ENCODE measurements at regions not wholly inside any gene's neighbourhood (a gene's known extent, or its start where the extent isn't known, plus 50 kb on each side); places are given as distances from the start of the nearest gene placed in this dataset.
A peak's percentile ranks its signal among the peaks of the same experiment; 100 is the strongest.

DNA sequence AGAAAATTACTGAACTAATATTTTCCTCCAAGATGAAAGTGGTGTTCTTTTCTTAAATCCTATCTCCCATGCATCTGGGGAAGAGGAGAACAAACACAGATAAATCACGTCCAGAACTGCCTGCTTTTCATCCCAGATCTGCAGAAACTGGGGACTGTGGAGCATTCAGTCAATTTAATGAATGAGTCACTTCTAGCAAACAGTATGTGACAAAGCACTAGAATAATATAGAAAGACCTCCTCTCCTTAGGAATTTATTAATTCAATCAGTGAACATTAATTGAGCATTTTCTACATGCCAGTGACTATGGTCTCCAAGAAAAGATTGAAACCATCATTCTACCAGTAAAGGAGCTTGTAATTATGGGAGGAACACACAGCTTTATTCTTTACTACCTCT is 693.4 kb upstream of the ID2 start:
- no peak for DNase-seq

GRCh38 chr2:7989823-7990222 is 692.0 kb upstream of the ID2 start:
- DNase-seq = no peak

- peak; percentile 63 to 89 for DNase-seq
These were observed 688.9 kb upstream of the ID2 start for GRCh38 chr2:7992612-7993602.

DNA sequence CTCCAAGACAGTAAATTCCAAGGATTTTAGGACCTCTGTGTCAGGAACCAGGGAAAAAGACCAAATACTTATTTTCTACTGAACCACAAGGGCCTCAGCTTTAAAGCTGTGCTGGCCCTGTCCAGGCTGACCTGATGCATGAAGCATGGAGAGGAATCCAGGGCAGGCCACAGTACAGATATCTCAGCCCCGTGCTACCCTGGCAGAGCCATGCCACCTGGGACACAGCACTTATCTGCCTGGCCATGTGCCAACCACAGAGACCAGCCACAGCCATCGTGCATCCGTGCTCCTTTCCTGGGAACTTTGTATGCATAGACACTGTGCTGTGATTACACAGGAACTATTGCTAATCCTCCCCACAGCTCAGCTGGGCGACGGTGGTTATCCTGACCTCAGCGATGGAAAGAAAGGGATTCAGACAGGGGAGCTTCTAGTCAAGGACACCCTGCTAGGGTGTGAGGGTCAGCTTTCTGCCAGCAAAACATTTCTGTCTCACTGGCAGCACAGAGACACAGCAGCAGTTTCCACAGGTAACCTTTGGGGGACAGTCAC is 687.4 kb upstream of the ID2 start:
- DNase-seq = peak; percentile 79 to 95

DNA sequence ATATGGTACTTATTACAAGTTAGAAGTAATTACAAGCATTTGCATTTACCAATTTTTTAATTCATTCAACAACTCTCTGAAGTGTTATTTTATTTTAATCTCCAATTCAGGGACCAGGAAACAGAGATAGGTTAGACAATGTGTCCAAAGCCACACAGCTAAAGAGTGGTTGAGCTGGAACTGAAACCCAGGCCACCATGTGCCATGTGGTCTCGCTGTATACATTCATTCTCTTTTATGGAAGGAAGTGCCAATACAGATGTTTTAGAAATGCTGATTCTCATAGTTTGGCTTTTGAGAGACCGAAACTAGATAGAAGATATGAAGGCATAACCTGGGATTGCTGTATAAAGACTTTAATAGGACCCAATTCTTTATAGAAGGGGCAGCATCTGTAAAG is 684.6 kb upstream of the ID2 start:
- no peak for DNase-seq

- no peak for DNase-seq
These were observed 682.0 kb upstream of the ID2 start for GRCh38 chr2:7999683-8000476.

GRCh38 chr2:8000870-8001269 is 681.0 kb upstream of the ID2 start:
- no peak for DNase-seq

- no peak for DNase-seq
These were observed 679.0 kb upstream of the ID2 start for GRCh38 chr2:8002765-8003393.

GRCh38 chr2:8003462-8004075 is 678.3 kb upstream of the ID2 start:
- DNase-seq = peak in 1 of 2 experiments; percentile 14

DNA sequence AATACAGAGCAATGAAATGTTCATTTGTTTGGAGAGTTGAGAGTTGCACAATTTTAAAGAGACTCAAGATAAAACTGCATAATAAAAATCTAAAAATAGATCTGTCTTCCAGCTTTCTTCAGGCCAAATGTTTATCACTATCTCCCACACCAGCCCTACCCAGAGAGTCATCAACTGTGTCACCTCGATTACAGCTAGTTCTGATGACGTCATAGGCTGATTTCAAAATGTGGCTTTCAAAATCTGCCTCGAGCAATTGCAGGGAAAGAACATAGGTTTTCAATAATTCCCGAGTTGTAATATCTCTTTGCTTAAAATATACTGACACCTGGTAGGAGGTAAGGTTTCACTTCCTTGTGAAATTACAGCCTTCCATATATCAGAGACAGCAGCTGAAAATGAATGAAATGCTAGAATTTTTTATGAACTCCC is 677.6 kb upstream of the ID2 start:
- no peak for DNase-seq

DNA sequence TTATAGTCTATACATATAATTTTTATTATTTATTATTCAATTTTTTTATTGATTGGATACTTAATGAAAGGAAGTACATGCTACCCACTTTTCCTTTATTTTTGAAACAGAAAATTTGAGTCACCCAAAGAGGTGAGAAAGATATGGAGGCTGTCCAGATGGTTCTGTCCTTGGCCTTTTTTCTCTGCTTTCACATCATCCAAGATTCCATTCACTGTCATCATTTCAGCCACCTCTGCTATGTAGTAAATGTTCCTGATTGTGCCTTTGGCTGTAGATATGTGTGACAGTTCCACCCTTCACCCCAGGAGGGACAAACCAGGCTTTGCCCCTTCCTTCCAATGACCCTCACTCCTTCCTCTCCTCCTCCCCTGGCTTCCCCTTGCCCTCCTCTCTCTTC is 675.7 kb upstream of the ID2 start:
- DNase-seq = no peak

DNA sequence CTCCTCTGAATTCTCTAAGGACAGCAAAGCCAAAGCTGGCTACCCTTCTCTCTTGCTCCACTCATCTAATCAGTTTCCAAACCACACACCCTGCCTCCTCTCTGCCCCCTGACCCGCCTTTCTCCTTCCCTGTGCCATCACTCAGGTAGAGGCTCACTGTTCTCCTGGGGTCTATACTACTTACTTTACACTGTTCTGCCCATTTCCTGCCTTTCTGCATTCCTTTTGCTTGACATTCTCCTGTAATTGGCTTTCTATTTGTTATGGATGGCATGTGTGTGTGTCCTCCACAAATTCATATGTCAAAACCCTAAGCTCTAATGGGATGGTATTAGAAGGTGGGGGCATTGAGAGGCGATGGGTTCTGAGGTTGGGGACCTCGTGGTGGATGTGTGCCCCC is 675.2 kb upstream of the ID2 start:
- DNase-seq = no peak

- DNase-seq = peak in 1 of 2 experiments; percentile 42
These were observed 672.8 kb upstream of the ID2 start for GRCh38 chr2:8009010-8009597.

- DNase-seq = peak; percentile 72 to 84
These were observed 665.8 kb upstream of the ID2 start for GRCh38 chr2:8015848-8016600.

DNA sequence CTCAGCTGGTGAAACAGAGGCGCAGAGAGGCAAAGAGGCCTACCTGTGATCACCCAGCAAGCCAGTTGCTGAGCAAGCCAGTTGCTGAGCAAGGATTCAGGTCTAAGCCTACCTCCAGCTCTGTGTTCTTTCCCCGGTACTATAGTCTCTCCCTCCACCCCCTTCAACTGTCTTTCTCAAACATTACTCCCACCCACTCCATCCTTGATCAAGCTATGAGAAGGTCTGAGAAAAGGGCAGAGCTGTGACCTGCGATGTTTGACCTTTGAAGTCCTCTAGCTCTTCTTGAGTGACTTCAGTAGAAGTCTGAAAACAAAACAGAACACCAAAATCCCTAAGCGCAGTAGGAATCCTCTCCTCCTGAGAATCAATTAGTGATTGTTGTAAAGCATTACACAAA is 665.2 kb upstream of the ID2 start:
- DNase-seq = no peak

DNA sequence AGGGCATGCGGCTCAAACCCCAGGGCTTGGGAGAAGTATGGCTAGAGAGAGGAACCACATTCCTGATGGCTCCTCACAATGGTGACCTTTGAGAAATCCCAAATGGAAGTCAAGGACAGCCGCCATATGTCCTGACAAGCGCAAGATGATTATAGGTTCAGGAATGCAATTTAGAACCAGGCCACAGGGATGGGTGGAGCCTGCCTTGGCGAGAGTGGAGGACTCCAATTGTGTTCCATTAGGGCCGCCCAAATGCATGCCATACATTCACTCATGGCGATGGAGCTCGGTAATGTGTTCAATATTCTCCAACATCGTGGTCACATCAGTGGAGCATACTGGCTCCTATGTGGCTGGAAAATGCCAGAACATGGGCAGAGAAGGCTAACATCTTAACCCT is 662.9 kb upstream of the ID2 start:
- DNase-seq = no peak

DNA sequence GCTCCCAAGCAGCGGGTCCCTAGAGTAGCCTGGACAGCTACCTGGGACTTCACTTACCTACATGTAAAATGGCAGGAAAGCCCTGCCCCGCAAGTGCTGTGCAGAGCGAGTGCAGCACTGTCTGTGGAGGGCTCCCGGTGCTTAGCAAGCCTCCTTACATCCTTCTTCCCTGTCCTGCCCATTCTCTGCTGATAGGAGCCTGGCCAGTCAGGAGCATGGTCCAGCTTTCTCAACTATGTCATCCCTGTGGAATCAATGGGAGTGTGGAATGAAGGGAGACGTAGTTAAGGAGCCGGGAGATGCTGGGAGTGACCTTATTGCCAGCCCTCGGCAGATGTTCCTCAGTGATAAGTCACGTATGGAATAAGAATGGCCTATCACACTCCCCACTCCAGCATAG is 661.9 kb upstream of the ID2 start:
- no peak for DNase-seq

DNA sequence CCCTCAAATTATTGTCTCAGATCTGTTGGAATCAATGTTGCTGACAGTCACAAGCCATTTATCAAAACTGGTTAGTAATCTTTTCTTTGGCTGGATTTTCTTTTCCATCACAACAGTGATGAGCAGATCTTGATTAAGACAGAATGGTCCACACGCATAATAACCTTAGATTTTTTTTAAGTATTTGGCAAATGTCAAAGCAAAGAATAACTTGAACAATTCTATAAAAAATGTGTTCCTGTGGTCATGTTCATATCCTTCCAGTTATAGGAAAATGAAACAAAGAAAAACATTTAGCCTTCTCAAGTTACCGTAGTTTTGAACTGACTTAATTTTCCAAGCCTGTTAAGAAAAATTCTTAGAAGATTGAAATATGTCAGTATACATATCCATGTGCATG is 659.9 kb upstream of the ID2 start:
- no peak for DNase-seq

- no peak for DNase-seq
These were observed 658.8 kb upstream of the ID2 start for GRCh38 chr2:8022908-8023640.

- DNase-seq = no peak
These were observed 657.4 kb upstream of the ID2 start for GRCh38 chr2:8024506-8024905.

GRCh38 chr2:8026381-8026780 is 655.5 kb upstream of the ID2 start:
- peak in 1 of 2 experiments; percentile 18 for DNase-seq
